NCI-H748 (cell line): ENCODE measurements at regions not wholly inside any gene's neighbourhood (a gene's known extent, or its start where the extent isn't known, plus 50 kb on each side); places are given as distances from the start of the nearest gene placed in this dataset.

Source experiments
- DNase-seq: peaks from one replicate; lab custom pipeline; 2025; ENCODE audit not compliant: unreplicated experiment; lab: John Stamatoyannopoulos, UW

- peak; percentile 62 for DNase-seq
Measured at GRCh38 chr12:43099691-43100163, 452.3 kb downstream of the ADAMTS20 start.

GRCh38 chr12:43098766-43099550 lies 453.0 kb downstream of the ADAMTS20 start:
- DNase-seq: no peak

- peak; percentile 73 for DNase-seq
Measured at GRCh38 chr12:43098071-43098470, 453.9 kb downstream of the ADAMTS20 start.

GRCh38 chr12:43097471-43097870 lies 454.5 kb downstream of the ADAMTS20 start:
- DNase-seq: no peak

- no peak for DNase-seq
Measured at GRCh38 chr12:43095669-43096280, 456.2 kb downstream of the ADAMTS20 start.

- no peak for DNase-seq
Measured at GRCh38 chr12:43094886-43095575, 457.0 kb downstream of the ADAMTS20 start.

- DNase-seq: no peak
Measured at GRCh38 chr12:43090981-43091380, 461.0 kb downstream of the ADAMTS20 start.

- DNase-seq: no peak
Measured at GRCh38 chr12:43087195-43088091, 464.6 kb downstream of the ADAMTS20 start.

- no peak for DNase-seq
Measured at GRCh38 chr12:43079476-43079875, 472.5 kb downstream of the ADAMTS20 start.

- no peak for DNase-seq
Measured at GRCh38 chr12:43078976-43079375, 473.0 kb downstream of the ADAMTS20 start.

GRCh38 chr12:43072431-43072830 lies 479.6 kb downstream of the ADAMTS20 start:
- DNase-seq: no peak

- no peak for DNase-seq
Measured at GRCh38 chr12:43069768-43070221, 480.2 kb upstream of the PRICKLE1 start.

GRCh38 chr12:43066471-43066870 lies 476.9 kb upstream of the PRICKLE1 start:
- DNase-seq: no peak

- no peak for DNase-seq
Measured at GRCh38 chr12:43063650-43064049, 474.1 kb upstream of the PRICKLE1 start.

GRCh38 chr12:43062201-43062895 lies 472.8 kb upstream of the PRICKLE1 start:
- DNase-seq: no peak

GRCh38 chr12:43060742-43061141 lies 471.2 kb upstream of the PRICKLE1 start:
- no peak for DNase-seq

- DNase-seq: no peak
Measured at GRCh38 chr12:43058616-43059015, 469.1 kb upstream of the PRICKLE1 start.

- no peak for DNase-seq
Measured at GRCh38 chr12:43057566-43057965, 468.0 kb upstream of the PRICKLE1 start.

- peak; percentile 38 for DNase-seq
Measured at GRCh38 chr12:43054085-43054484, 464.5 kb upstream of the PRICKLE1 start.

GRCh38 chr12:43052441-43052840 lies 462.9 kb upstream of the PRICKLE1 start:
- DNase-seq: peak; percentile 96
